Amniotic epithelial cell (primary cell): ENCODE measurements at regions not wholly inside any gene's neighbourhood (a gene's known extent, or its start where the extent isn't known, plus 50 kb on each side); places are given as distances from the start of the nearest gene placed in this dataset.

Experiments used
- DNase-seq: peaks from one replicate; pipeline ENCODE4 v3.0.0-alpha.2; 2010; ENCODE audit warnings: low read depth

DNA sequence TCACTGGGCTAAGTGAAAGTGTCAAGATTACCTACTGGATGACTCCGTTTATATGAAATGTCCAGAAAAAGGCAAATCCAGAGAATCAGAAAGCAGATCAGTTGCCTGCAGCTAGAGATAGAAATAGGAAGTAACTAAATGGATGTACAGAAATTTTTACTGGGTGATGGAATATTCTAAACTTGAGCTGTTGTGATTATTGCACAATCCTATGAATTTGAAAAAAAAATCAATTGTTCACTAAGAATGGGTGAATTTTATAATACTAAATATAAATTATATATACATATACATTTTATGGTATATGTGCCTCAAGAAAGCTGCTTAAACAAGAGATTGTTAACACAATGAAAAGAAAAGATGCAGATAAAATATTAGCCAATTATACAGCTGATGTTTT, 181.1 kb upstream of the C16orf82 start:
- no peak for DNase-seq

- no peak for DNase-seq
These were observed 177.0 kb upstream of the C16orf82 start for GRCh38 chr16:26889740-26890139.

GRCh38 chr16:26898200-26898599, 168.5 kb upstream of the C16orf82 start:
- DNase-seq = no peak

- no peak for DNase-seq
These were observed 165.4 kb upstream of the C16orf82 start for GRCh38 chr16:26901196-26901861.

DNA sequence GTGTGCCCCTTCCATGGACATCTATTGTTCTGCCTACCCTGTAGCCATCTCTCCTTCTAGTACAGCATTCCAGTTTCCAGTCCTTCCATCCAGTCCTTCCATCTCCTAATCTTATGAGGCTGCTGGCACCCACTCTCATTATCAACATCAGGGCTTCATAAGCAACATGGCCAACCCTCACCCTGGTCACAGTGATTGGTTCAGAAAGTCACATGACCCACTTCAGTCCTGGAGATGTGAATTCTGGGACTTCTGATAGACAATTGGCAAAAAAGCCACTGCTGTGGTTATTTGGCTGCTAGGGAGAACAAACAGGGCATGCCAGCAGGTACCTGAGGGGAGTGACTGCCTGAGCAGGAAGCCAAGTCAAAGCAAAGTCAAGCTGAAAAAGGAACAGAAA, 164.7 kb upstream of the C16orf82 start:
- DNase-seq = no peak

DNA sequence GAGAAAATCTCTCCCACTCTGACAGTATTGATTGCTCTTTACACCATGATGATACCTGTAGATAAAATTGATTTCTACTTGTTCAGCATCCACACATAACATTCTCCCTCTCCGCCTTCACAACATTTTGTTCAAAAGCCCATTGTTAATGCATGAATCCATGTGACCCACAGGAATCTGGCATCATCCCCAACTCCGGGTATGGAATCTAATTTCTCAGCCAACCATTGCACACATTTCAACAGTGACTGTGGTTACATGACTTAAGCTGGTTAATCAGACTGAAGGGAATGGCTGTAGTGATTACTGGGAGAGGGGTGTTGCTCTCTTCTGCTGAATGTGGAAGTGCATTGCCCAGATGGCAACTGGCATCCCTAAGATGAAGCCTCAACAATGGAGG, 161.4 kb upstream of the C16orf82 start:
- no peak for DNase-seq

DNA sequence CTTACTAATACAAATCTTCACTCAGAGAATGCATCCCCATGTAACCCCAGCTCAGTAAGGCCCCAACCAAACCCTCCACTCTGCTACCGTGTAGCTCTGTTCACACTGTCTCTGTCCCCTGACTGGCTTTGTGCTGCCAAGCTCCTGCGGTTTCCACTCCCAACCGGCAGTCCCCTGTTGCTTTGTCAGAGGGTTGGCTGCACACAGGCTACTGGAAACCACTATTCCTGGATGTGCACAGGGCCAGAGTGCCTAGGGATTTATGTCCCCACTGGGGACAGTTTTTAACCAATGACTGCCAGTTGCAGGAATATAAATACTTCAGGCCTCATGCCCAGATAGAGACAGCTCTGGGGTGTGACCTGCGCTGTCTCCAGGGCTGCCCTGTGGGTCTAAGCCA, 157.1 kb upstream of the C16orf82 start:
- DNase-seq = no peak

GRCh38 chr16:26911436-26911835, 155.3 kb upstream of the C16orf82 start:
- no peak for DNase-seq

DNA sequence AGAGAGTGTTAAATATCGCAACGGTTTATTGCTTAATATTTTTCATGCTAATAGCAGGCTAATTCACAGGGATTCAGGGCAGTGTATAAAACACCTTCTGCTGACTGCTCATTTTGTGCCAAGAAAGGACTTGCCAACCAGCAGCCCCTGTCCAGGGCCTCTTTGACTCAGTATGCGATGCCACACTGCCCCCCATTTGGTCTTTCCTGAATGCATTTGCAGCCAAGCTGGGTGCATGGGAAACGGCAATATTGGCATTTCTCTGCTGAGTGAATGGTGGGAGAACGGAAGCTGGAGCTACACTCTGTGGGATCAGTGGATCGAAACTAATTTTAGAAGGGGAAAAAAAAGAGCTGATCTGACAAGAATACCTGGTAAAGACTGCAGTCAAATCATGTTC, 152.9 kb upstream of the C16orf82 start:
- DNase-seq = no peak

DNA sequence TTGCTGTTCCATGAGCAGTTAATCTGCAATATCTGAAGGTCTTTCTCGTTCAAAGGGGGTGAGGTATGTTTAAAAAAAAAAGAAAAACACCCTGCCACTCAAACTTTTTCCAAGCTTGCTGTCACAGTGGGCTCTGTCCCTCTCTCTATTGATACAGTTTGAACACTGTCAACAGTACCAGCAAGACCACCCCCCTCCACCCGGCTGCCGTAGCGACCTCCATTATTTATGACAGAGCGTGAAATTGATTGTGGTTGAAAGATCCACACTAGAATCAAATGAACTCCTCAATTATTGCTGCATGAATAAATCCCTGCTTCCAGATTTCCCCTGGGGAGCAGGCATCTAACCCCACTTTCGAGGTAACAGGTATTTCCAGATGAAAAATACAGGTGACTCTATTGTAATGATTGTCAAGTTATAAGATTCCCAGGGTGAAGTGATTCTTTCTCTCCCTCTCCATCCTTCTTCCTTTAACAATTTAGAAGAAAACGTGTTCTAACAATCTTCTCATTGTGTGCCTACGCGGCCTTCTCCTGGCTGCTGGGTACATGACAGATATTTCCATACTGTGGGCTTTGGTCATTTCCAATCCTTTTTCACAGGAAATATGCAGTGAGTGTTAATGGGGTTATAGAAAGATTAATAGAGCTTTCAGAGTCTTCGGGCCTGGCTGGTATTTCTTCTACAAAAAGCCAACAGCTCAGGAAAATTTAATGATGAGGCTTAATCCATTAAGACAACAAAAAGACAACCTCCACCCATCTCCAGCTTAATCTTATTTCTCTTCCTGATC, 135.7 kb upstream of the C16orf82 start:
- no peak for DNase-seq

DNA sequence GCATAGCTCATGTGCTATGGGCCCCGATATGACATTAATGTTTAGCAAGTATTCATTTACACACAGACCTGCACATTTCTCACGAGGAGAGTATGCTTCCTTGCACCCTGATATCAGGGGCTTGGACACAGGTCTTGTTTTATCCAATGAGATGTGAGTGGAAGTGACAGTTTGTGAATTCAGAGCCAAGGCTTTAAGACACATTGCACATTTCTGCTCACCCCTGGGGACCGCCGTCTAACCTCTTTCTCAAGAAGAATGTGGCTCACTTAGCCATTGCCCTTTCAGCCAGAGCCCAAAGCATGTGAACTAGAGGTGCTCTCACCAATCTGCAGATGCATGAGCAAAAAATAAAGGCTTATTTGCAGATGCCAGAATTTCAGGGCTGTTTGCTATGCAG, 116.1 kb upstream of the C16orf82 start:
- no peak for DNase-seq

GRCh38 chr16:26951950-26952349, 114.8 kb upstream of the C16orf82 start:
- peak; percentile 1 for DNase-seq

- DNase-seq = no peak
These were observed 114.3 kb upstream of the C16orf82 start for GRCh38 chr16:26952411-26952810.

- no peak for DNase-seq
These were observed 109.4 kb upstream of the C16orf82 start for GRCh38 chr16:26957283-26957859.

DNA sequence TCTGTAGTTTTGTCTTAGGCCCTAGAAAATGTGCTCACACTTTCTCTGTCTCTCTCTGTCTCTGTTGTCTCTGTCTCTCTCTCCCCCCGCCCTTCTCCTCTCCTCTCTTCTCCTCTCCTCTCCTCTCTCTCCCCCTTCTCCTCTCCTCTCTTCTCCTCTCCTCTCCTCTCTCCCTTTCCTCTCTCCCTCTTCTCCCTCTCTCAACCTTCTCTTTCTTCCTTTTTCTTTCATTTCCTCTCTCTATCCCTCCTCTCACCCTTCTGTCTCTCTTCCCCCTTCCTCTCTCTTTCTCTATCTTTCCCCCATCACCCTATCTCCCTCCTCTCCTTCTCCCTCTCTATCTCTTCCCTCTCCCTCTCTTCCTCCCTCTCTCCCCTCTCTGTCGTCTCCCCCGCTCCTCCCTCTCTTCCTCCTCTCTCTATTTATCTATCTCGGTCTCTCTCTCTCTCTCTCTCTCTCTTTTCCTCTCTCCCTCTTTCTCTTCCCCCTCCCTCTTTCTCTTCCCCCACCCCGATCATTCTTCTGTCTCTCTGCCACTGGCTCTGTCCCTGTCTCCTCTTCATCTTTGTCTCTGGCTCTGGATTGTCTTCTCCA, 107.2 kb upstream of the C16orf82 start:
- DNase-seq = no peak

DNA sequence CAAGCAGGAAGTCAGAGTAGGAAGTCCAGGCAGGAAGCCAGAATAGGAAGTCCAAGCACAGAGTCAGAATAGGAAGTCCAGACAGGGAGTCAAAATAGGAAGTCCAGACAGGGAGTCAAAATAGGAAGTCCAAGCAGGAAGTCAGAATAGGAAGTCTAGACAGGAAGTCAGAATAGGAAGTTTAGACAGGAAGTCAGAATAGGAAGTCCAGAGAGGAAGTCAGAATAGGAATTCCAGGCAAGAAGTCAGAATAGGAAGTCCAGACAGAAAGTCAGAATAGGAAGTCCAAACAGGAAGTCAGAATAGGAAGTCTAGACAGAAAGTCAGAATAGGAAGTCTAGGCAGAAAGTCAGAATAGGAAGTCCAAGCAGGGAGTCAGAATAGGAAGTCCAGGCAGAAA, 105.3 kb upstream of the C16orf82 start:
- no peak for DNase-seq

- DNase-seq = peak; percentile 26
These were observed 103.6 kb upstream of the C16orf82 start for GRCh38 chr16:26963109-26963508.

DNA sequence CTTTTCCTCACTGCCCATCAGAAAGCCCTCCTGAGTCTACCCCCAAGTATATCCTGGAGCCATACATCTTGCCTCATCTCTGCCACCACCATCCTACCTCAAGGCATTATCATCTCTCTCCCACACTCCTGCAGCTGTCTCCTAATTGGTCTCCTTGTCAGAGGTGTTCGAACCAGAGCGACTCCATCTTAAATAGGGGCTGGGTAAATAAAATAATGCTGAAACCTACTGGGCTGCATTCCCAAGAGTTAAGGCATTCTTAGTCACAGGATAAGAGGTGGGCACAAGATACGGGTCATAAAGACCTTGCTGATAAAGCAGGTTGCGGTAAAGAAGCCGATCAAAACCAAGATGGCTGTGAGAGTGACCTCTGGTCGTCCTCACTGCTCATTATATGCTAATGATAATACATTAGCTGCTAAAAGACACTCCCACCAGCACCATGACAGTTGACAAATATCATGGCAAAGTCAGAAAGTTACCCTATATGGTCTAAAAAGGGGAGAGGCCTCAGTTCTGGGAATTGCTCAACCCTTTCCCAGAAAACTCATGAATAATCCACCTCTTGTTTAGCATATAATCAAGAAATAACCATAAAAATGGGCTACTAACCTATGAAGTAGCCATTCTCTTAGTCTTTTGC, 97.0 kb upstream of the C16orf82 start:
- DNase-seq = no peak

GRCh38 chr16:26970292-26970691, 96.4 kb upstream of the C16orf82 start:
- no peak for DNase-seq

GRCh38 chr16:26976873-26977272, 89.9 kb upstream of the C16orf82 start:
- no peak for DNase-seq

DNA sequence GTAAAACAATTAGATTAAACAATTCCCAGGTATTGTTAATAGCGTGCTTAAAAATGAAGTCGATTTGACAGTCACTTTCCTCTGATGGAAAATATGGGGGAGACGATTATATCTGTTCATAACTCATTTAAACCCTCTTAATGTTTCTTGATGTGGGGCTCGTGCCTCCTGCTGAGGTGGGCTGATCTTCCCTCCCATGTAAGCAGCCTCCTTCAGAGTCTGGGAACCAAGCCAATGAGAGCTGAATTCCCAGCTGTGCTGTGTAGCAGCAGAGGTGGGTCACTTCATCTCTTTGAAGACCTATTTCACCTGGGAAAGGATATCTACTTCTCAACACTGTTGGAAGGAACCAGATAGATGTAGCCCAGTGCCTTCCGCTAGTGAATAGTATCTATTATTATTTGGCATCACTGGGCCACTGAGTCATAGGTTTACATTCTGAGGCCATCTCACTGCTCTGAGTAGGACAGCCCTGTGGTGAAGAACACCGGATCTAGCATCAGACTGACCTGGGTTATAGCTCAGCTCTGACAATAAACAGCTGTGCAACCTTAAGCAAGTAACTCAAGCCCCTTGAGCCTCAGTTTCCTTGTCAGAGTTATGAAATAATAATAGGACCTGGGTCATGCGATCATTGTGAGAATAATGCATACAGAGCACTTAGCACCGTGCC, 85.3 kb upstream of the C16orf82 start:
- peak; percentile 78 for DNase-seq

DNA sequence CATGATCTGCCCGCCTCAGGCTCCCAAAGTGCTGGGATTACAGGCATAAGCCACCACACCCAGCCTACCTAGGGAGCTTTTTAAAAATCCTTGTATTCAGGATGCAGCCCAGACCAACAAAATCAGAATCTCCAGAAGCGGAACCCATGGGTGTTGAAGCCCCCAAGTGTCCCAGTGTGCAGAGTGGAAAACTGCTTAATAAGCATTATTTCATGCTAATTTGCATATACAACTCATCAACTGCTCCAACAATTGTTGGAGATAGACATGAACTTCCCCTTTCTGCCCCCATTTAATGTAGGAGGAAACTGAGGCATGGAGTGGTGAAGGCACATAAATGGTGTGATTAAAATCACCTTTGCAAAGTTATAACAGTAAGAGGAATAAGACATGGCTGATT, 84.3 kb upstream of the C16orf82 start:
- no peak for DNase-seq
